ENCODE measurements at regions not wholly inside any gene's neighbourhood (a gene's known extent, or its start where the extent isn't known, plus 50 kb on each side); places are given as distances from the start of the nearest gene placed in this dataset.

DNA sequence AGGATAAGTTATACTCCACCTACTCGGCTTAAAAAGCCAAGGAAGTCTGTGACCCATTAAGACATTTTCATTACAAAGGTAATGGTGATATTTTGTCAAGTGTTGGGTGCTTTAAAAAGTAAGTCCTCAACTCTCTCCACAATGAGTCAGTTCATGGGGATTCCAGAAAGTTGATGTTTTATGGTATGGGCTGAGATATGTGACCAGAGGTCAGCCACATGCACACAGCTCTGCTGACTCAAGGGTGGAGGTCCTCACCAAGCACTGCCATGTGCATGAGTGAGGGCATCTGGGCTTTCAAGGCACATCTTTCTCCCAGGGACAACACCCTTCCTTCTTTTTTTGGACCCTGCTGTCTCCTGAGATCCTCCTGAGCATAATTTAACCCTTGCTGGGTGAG, 292.9 kb downstream of the PTEN start:
- Mint-ChIP-seq H3K4me1 (ENCODE audit: low read depth) (peaks cover 22% of the 10 kb centered on the region), H3K36me3 (ENCODE audit: low read depth) (no peaks in the 10 kb centered on the region), H3K27me3 (ENCODE audit: low read depth) (no peaks in the 10 kb centered on the region), H3K27ac (no peak overlapping the region), H3K4me3 (no peak overlapping the region), H3K9me3 (peaks cover 2% of the 10 kb centered on the region)
- intact Hi-C loops (cut with micrococcal nuclease) = no loop called here
- CTCF ChIA-PET = interaction anchor here (1.1 kb wide), 1 partner anchor 28 kb away, joined by 3 read pairs; no protein-coding TSS in a partner anchor
- no peak for DNase-seq

DNA sequence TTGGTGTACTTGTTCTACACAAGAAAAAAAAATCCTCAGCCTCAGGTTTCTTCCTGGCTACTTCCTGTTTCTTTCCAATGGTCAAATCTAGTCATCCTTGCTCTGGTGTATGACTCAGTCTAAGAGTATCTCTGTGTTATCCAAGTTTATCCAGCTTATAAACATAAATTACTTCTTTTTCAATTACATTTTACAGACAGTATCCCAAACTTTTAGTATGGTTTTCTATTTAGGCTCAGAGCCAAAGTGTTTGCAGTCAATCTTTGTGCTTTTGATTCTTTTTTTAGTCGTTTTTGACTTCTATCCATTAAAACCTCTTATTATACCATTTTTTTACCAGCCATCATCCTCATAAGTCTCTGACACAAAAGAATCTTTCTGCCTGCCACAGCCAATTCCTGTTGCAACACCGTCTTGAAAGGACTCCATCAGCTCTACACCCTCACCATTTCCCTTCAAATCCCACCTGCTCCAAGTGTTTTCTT, 294.6 kb downstream of the PTEN start:
- no peak overlapping the region for H3K4me3 Mint-ChIP-seq
- intact Hi-C loops (cut with micrococcal nuclease) = no loop called here
- no peaks in the 10 kb centered on the region for H3K36me3 Mint-ChIP-seq (ENCODE audit: low read depth)
- H3K4me1 Mint-ChIP-seq (ENCODE audit: low read depth) = peaks cover 10% of the 10 kb centered on the region
- CTCF ChIA-PET = no interaction called here
- no peak overlapping the region for H3K27ac Mint-ChIP-seq
- H3K27me3 Mint-ChIP-seq (ENCODE audit: low read depth) = no peaks in the 10 kb centered on the region
- peaks cover 3% of the 10 kb centered on the region for H3K9me3 Mint-ChIP-seq
- no peak for DNase-seq

DNA sequence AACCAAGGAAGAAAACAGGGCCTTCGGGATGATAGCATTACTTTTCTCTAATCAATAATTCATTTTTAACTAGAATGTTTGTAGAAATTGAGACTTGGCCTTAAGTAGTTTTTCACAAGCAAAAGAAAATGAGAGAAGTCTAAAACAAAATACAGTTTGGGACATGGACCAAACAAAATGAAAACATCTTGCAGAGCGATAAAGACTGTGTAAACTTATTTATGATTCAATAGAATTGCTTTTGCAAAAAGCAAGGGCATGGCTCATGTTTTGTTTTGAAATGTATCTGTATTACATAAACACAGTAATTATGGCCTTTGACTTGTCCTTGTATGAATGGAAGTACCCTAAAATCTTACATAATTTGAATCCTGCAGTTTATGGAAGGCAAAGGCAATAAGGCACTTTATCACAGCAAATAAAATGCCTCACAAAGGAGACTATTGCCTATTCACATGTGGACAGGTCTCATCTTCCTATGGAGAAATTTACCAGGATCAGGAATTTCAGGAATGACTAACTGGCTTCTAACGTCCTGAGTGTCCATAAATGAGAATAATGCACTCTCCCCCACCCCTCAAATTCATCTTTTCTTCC, 295.2 kb downstream of the PTEN start:
- H3K27ac Mint-ChIP-seq = no peak overlapping the region
- no peaks in the 10 kb centered on the region for H3K27me3 Mint-ChIP-seq (ENCODE audit: low read depth)
- peaks cover 6% of the 10 kb centered on the region for H3K4me1 Mint-ChIP-seq (ENCODE audit: low read depth)
- intact Hi-C loops (cut with micrococcal nuclease) = no loop called here
- H3K36me3 Mint-ChIP-seq (ENCODE audit: low read depth) = no peaks in the 10 kb centered on the region
- DNase-seq = no peak
- no peak overlapping the region for H3K4me3 Mint-ChIP-seq
- peaks cover 1% of the 10 kb centered on the region for H3K9me3 Mint-ChIP-seq
- CTCF ChIA-PET = no interaction called here

DNA sequence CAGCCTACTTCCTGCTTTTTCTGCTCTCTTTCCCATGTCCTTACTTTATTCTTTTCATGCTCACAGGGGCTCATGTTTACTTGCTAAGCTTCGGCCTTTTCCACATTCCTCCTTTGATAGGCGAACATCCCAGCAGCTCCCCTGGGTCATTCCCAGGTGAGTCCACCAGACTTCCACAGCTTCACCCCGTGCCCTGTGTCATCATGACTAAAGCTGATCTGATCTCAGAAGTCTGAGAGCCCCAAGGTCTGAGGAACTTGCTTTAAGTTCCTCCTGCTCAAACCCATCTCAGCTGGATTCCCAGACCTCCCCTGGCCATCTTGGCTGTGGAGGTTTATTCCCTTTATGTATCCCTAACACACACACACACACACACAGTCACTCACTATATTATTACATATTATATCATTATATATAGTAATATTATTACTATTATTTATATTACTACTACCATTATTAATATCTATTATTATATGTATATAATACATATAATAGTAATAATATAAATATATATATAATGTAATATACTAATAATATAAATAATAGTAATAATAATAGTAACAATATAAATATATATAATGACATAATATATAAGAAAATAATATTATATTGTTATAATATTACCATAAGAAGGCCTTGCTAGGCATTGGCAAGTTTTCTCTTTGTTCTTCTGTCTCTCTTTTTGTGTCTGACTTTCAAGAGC, 295.9 kb downstream of the PTEN start:
- DNase-seq = no peak
- CTCF ChIA-PET = no interaction called here
- no peaks in the 10 kb centered on the region for H3K36me3 Mint-ChIP-seq (ENCODE audit: low read depth)
- H3K4me1 Mint-ChIP-seq (ENCODE audit: low read depth) = peaks cover 6% of the 10 kb centered on the region
- no peak overlapping the region for H3K27ac Mint-ChIP-seq
- intact Hi-C loops (cut with micrococcal nuclease) = no loop called here
- H3K27me3 Mint-ChIP-seq (ENCODE audit: low read depth) = no peaks in the 10 kb centered on the region
- H3K9me3 Mint-ChIP-seq = peaks cover 1% of the 10 kb centered on the region
- no peak overlapping the region for H3K4me3 Mint-ChIP-seq

DNA sequence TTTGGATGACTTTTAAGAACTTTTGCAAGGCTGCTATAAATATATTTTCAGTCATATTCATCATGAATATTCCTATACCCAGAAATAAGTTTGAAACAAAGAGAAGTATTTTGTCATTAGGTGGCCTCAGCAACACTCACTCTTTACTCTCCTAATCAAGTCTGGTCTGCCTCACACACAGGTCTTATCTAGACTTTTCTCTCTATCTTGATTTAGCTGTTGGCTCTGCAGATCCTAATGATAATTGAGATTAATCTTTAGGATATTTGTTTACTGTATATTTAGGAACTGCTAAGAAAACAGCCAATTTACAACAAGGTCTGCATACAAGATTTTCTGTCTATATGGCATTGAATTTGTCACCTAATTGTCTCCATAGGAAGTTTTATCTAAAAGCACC, 297.6 kb downstream of the PTEN start:
- intact Hi-C loops (cut with micrococcal nuclease) = no loop called here
- H3K4me3 Mint-ChIP-seq = no peak overlapping the region

DNA sequence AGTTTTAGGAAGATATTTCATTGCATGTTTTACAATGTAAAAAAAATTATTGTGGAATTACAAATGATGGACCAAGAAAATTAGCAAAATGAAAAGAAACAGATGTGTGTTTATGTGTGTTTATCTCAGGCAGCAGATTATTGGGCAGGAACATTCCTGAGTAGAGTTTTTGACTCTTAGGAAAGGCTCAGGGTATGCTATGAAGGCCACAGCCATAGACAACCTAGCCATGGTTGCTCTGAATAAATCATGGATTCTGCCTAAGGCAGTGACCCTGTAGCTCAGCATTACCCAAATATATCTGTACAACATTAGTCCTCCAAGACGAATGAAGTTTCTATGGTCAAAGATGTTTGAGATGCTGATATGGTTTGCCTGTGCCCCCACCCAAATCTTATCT, 298.3 kb downstream of the PTEN start:
- intact Hi-C loops (cut with micrococcal nuclease) = no loop called here
- Mint-ChIP-seq H3K27me3 (ENCODE audit: low read depth) (no peaks in the 10 kb centered on the region), H3K4me3 (no peak overlapping the region), H3K9me3 (peaks cover 1% of the 10 kb centered on the region), H3K36me3 (ENCODE audit: low read depth) (no peaks in the 10 kb centered on the region), H3K4me1 (ENCODE audit: low read depth) (peaks cover 2% of the 10 kb centered on the region), H3K27ac (no peak overlapping the region)
- no peak for DNase-seq
- CTCF ChIA-PET = no interaction called here

More for the DNA sequence above, 297.6 kb downstream of the PTEN start:
- H3K36me3 Mint-ChIP-seq (ENCODE audit: low read depth) = no peaks in the 10 kb centered on the region
- CTCF ChIA-PET = no interaction called here
- H3K4me1 Mint-ChIP-seq (ENCODE audit: low read depth) = peaks cover 2% of the 10 kb centered on the region
- no peak overlapping the region for H3K27ac Mint-ChIP-seq
- H3K27me3 Mint-ChIP-seq (ENCODE audit: low read depth) = no peaks in the 10 kb centered on the region
- H3K9me3 Mint-ChIP-seq = peaks cover 1% of the 10 kb centered on the region
- no peak for DNase-seq

DNA sequence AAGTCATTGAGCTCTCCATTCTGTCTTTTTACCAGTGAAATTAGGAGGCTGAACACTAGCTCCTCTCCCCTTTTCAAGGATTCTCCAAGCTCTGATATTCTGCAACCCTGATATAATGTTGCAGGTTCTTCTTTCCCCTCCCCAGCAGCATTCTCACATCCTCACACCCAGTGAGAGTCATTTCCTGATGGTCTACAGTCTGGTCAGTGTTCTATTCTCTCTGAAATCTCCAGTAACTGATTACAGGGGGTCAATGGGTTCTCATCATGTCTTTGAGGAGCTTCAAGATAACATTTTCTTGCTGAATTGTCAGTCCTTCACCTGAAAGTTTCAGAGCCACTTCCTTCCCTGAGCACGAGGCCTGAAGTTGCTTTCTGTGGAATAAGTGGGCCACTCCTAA, 299.4 kb downstream of the PTEN start:
- Mint-ChIP-seq H3K9me3 (peaks cover 1% of the 10 kb centered on the region), H3K27me3 (ENCODE audit: low read depth) (no peaks in the 10 kb centered on the region), H3K4me1 (ENCODE audit: low read depth) (peaks cover 2% of the 10 kb centered on the region), H3K27ac (no peak overlapping the region), H3K36me3 (ENCODE audit: low read depth) (no peaks in the 10 kb centered on the region), H3K4me3 (no peak overlapping the region)
- DNase-seq = no peak
- intact Hi-C loops (cut with micrococcal nuclease) = no loop called here
- CTCF ChIA-PET = no interaction called here

DNA sequence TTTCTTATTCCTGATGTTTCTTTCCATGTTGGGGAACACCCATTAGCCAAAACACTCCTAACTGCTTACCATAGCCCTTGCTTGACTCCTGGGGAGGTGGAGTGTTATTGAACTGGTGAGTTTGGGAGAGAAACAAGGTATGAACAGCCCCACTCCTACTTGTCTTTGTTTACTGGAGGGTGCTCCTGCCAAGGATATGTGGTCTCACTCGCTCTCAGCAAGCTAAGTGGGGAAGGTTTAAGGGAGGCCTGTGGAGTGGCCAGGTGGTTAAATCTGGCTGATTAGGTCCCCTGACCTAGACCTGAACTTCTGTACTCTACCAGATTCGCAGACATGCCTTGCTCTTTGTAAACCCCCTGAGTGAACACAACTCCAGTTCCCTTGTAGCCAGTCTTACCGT, 300.1 kb downstream of the PTEN start:
- intact Hi-C loops (cut with micrococcal nuclease) = no loop called here

DNA sequence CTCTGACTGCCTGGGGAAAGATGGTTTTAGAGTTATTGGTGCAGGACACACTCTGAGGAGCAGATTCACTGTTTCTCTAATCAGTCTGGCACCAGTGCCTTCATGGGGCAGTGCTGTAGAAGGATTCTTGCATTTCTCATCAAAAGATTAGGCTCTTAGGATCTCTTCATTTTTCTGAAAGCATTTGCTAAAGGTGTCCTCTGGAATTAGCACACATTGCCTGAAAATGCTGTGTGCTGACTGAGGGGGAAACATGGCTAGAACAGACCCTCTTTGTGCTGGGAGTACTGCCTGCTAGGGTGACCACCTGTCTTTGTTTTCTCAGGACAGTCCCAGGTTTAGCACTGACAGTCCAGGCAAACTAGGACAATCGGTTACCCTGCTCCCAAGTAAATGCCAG, 301.0 kb downstream of the PTEN start:
- H3K4me1 Mint-ChIP-seq (ENCODE audit: low read depth) = peaks cover 6% of the 10 kb centered on the region
- no peak overlapping the region for H3K4me3 Mint-ChIP-seq
- CTCF ChIA-PET = interaction anchor here (0.5 kb wide), 1 partner anchor 302 kb away, joined by 3 read pairs; no protein-coding TSS in a partner anchor
- no peaks in the 10 kb centered on the region for H3K27me3 Mint-ChIP-seq (ENCODE audit: low read depth)
- peaks cover 6% of the 10 kb centered on the region for H3K9me3 Mint-ChIP-seq
- no peaks in the 10 kb centered on the region for H3K36me3 Mint-ChIP-seq (ENCODE audit: low read depth)
- intact Hi-C loops (cut with micrococcal nuclease) = no loop called here
- no peak for DNase-seq
- H3K27ac Mint-ChIP-seq = no peak overlapping the region

More for the DNA sequence above, 300.1 kb downstream of the PTEN start:
- CTCF ChIA-PET = no interaction called here
- no peak overlapping the region for H3K4me3 Mint-ChIP-seq
- no peak overlapping the region for H3K27ac Mint-ChIP-seq
- H3K9me3 Mint-ChIP-seq = peaks cover 2% of the 10 kb centered on the region
- peaks cover 2% of the 10 kb centered on the region for H3K4me1 Mint-ChIP-seq (ENCODE audit: low read depth)
- no peaks in the 10 kb centered on the region for H3K27me3 Mint-ChIP-seq (ENCODE audit: low read depth)
- DNase-seq = no peak
- H3K36me3 Mint-ChIP-seq (ENCODE audit: low read depth) = no peaks in the 10 kb centered on the region

DNA sequence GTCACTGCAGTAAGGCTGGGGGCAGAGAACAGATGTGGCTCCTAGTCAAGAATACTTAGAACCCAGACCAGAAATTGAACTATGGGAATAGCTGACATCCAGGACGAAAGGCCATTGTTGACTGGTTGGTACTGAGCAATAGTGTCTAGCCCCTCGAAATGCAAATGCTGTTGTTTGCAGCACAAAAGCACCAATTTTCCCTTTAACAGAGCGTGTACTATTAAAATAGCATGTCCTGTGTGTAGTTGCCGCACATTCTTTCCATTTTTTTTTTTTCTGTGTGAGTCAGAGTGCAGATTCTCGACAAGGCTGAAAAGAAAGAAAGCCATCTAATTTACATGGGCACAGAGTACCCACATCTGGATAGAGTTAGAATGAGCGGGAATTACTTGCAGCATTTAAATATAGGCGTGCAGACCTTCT, 302.4 kb downstream of the PTEN start:
- intact Hi-C loops (cut with micrococcal nuclease) = no loop called here
- no peak for DNase-seq
- Mint-ChIP-seq H3K27ac (no peak overlapping the region), H3K36me3 (ENCODE audit: low read depth) (no peaks in the 10 kb centered on the region), H3K9me3 (peaks cover 6% of the 10 kb centered on the region), H3K4me3 (no peak overlapping the region), H3K27me3 (ENCODE audit: low read depth) (no peaks in the 10 kb centered on the region), H3K4me1 (ENCODE audit: low read depth) (peaks cover 11% of the 10 kb centered on the region)
- CTCF ChIA-PET = no interaction called here

DNA sequence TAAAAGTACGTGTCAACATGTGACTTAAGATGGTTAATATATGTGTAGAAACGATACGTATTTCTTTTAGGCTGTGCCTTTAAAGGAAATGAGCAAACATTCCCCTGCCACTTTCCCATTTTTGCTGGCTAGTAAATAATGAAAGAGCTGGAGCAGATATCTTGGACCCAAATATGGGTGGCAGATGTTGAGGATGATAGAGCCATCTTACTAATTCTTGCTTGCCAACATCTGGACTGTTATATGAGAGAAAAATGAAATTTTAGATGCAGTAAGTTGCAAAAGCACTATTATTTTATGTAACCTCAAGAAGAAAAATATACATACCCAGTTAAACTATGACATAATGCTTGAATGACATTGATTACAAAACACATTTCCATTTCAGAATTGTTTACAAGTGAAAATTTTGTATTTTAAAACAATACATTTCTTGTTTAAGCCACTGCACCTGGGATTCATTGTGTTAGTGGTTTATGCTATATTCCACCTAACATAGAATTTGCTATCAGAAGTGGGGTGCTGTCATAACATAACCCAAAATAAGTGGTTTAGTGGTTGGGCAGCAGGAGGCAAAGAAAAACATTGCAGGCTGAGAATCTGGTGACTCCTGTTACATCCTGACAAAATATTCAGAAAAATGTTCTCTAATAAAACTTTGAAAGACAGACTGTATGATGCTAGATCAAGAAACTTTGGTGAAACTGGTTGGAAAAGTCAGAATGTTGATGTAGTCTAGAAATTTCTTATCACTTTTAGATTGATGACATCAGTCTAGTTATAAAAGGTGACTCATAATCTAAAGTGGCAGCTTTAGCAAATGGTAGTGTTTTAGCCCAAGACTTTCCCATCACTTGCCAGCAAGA, 305.0 kb downstream of the PTEN start:
- Mint-ChIP-seq H3K27me3 (ENCODE audit: low read depth) (no peaks in the 10 kb centered on the region), H3K4me3 (no peak overlapping the region), H3K27ac (no peak overlapping the region), H3K4me1 (ENCODE audit: low read depth) (peaks cover 24% of the 10 kb centered on the region), H3K36me3 (ENCODE audit: low read depth) (no peaks in the 10 kb centered on the region), H3K9me3 (peaks cover 5% of the 10 kb centered on the region)
- no peak for DNase-seq
- intact Hi-C loops (cut with micrococcal nuclease) = no loop called here
- CTCF ChIA-PET = no interaction called here

DNA sequence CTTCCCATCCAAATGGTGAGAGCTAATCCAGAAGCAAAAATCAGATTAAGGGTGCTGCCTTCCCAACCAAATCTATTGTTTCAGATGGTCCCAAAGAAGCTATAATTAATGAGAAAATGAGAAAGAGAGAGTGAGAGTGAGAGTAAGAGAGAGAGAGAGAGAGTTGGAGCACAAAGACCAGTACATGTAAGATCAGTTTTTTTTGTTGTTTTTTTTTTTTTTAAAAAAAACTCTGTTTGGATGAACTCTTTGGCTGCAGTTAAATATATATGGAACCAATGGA, 305.6 kb downstream of the PTEN start:
- CTCF ChIA-PET = no interaction called here
- no peak for DNase-seq
- H3K9me3 Mint-ChIP-seq = peaks cover 5% of the 10 kb centered on the region

More for the DNA sequence above, 305.6 kb downstream of the PTEN start:
- intact Hi-C loops (cut with micrococcal nuclease) = no loop called here
- Mint-ChIP-seq H3K4me1 (ENCODE audit: low read depth) (peaks cover 24% of the 10 kb centered on the region), H3K4me3 (no peak overlapping the region), H3K27ac (no peak overlapping the region), H3K36me3 (ENCODE audit: low read depth) (no peaks in the 10 kb centered on the region), H3K27me3 (ENCODE audit: low read depth) (no peaks in the 10 kb centered on the region)
